GM20431 (cell line): ENCODE measurements at regions not wholly inside any gene's neighbourhood (a gene's known extent, or its start where the extent isn't known, plus 50 kb on each side); places are given as distances from the start of the nearest gene placed in this dataset.
"Not testable (repeated sequence)": the region's sequence is repeated elsewhere in the genome, so short reads cannot be mapped to it uniquely, and the experiment has no call there.

Experiments used
- in situ Hi-C: fragments of 300-500 bp; cut with MseI, MboI; formaldehyde crosslinking; loops from one replicate; pipeline ENCODE4 v1.15.0; 2020; ENCODE audit warnings: low sequenced_read_pairs; ENCODE audit not compliant: unreplicated experiment

DNA sequence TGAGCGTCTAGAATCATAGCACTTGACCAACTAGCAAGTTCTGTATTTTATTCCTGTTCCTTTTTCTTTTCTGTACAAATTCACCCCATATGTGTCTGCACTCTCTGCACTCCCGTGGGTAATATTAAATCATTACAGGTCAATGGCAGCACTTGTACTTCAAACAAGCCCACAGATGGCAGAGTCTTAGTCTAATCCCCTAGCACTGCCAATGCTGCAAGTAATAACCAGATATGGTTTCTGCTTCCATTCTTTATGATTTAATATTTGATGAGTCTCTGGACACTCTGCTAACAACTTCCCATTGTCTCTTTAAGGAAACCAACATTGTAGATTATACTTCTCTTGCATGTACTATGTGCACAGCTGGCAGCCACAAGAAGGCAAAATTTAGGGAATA, 343.8 kb upstream of the CHD1 start:
- in situ Hi-C loops: no loop called here

DNA sequence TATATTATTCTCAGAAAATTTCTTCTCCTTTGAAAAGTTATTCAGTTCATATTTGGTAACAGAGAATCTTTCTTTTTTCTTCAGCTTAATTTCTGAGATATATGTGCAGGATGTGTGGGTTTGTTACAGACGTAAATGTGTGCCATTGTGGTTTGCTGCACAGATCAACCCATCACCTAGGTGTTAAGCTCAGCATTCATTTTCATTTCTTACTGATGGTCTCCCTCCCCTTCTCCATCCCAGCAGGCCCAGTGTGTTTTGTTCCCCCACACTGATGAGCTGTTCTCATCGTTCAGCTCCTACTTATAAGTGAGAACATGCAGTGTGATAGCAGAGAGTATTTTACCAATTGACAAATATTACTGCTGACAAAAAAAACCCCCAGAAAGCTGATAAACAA, 330.0 kb upstream of the CHD1 start:
- in situ Hi-C loops: no loop called here

DNA sequence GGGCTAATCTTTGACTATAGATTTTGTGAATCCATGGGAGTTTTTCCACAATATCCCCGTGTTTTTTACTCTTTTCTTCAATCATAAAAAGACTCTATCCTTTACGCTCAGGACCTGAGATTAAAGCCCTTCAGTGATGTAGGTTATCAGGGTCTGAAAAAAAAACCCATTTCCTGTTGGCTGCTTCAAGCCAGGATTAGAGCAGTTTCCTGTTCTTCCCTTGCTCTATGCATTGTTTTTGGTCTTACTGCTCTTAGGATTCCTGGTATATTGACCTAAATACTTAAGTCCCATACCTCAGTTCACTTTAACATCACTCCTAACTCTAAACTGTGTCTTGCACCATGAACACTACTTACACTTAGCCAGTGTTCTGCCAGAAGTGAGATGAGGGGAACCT, 319.3 kb upstream of the CHD1 start:
- in situ Hi-C loops: no loop called here

DNA sequence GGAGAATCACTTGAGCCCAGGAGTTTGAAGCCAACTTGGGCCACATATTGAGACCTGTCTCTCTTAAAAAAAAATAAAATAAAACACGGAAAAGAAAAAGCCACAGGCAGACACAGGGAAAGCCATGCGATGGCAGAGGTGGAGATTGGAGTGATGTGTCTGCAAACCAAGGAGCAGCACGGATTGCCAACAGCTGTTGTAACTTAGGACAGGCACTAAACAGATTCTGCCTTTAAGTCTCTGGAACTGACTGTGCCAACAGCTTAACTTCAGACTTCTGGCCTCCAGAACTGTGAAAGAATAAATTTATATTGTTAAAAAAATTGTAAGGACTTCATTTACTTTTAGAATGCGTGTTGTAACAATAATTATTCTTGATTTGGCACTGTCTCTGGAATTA, 318.5 kb upstream of the CHD1 start:
- in situ Hi-C loops: no loop called here

DNA sequence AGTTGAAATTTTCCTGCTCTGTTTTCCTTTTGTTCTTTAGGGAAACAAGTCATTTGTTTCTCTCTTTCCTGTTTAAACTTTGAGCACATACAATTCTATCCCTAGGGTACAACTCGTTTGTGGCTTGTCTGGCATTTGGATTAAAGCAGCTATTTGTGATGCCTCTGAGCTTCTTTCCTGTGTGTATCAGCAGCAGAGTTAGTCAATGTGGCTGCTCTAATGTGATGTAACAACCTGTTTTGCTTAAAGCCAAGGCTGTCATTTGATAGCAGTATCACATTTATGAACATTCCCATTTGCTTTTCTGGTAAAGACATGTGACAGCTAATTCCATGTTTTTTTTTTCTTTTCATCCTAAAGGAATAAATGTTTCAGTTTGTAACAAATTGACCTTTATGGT, 314.3 kb upstream of the CHD1 start:
- in situ Hi-C loops: no loop called here

DNA sequence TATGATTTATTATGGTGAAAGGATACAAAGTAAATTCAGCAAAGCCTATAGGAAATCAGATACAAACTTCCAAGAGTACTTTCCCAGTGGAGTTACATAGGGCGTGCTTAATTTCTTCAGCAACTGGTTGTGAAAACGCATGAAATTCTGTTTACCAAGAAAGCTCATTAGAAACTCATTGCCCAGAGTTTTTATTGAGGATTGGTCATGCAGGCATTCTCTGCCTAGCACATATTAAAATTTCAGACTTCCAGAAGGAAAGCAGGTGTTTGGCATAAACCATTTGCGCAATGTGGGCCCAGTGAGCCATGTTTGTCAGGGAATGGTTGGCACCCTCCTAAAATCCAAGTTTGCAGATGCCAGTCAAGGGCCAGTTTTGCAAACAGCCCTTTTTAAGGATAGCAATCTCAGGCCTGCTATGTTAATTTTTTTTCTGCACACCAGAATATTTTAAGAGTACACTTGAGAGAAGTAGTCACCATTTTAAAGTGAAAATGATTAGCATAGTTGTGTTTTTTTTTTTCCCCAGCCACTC, 311.1 kb upstream of the CHD1 start:
- in situ Hi-C loops: no loop called here

DNA sequence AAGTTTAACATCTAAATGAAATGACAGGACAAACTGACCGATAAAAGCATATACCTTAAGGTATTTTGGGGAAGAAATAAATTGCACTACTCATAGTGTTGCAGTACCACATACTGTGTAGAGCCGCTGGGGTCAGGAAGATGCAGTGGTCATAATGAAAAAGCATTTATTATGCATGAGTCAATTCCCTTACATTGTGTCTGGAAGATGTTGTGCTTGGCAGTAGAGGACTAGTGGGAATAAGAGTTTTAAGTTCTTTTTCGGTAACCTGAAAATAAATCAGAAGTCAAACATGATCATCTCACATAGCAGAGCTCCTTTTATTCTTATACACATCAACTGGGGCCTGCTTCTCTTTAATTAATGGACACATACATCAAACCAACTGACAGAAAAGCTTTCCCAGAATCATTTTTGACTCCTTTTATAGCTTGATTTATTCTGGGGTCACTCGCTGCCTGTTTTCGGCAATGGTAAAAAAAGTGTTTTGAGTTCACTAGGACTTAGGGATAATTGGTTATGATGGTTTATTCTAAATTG, 262.5 kb upstream of the CHD1 start:
- in situ Hi-C loops: no loop called here

DNA sequence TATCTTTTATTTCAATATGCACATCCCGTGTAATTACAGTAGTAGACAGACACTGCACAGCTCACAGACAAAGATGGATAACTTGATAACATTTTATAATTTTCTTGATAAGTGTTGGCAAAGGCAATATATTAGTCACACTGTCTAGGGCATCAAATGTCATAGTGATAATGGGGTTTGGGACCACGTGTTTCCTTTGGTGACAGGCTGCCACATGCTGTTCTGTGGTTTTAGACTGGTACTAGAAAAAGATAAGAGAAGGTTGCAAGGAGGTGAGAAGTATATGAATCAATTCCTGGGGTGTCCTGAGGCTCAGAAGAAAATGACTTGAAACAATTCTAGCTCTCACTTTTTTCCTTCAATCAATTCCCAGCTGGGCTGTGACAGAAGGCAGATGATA, 258.8 kb upstream of the CHD1 start:
- in situ Hi-C loops: no loop called here

DNA sequence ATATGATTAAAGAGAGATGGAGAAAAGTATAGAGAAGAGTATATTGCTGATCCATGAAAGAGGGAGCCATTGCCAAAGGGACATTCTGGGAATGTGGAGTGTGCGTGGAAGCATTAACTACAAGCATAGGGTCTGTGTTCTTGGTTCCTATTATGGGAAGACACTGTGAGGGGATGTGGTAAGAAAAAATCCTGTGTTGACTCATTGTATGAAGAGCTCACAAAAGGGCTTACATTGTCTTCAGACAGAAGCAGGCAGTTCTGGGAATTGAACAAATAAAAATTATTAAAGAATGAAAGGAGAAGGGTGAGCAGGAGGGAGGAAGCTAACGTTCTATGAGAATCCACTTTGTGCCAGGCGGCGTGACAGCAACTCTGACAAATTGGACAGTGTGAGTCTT, 250.4 kb upstream of the CHD1 start:
- in situ Hi-C loops: no loop called here

DNA sequence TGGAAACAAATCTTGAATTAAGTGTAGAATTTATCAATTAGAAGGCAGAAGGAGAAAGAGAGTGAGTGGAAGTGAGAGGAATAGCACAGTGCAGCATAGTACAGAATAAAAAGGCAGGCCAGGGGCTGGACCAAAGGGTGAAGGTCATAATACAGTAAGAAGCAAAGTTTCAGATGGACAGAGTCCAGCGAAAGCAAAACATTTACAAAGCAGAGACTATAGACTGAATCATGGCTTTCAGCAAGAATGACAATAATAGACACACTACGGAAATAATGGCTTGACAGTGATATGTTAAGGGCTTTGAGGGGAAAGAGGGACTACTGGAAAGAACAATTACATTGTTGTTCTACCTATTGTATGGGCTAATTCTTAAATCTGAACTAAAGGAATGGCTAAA, 249.0 kb upstream of the CHD1 start:
- in situ Hi-C loops: no loop called here

DNA sequence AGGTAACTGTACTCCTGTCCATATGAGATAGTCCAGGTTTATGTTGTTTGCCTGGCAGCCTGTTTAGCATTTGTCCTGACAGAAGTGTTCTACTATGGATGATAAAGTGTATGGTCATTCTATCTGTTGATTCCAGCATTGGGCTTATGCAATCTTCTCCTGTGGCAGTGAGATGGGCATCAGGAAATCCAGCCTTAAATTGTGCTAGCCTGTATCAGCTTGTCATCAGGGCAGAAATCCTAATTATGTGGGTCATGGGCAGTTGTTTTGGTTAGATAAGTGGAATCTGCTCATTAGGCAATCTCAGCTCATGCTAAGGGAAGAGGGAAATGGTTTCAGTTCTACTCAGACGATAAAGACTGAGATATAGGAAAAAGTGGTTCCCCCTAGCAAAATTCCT, 247.4 kb upstream of the CHD1 start:
- in situ Hi-C loops: no loop called here

DNA sequence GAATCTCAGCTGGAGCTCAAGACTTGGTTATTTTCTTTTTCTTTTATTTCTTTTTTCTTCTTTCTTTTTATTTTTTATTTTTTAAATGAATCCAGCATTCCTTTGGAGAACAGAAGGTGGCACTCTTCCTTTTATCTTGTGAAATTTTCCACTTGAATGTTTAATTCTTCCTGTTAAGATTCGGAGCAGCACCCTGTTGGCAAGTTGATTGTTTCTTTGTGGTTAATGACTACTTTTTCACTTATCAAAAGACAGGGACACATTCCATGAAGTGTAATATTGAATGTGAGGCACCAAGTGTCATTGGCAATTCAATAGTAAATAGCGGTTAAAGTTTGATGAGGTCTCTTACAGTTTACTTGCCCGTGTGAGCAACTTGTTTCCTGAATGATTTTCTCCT, 240.5 kb upstream of the CHD1 start:
- in situ Hi-C loops: no loop called here

DNA sequence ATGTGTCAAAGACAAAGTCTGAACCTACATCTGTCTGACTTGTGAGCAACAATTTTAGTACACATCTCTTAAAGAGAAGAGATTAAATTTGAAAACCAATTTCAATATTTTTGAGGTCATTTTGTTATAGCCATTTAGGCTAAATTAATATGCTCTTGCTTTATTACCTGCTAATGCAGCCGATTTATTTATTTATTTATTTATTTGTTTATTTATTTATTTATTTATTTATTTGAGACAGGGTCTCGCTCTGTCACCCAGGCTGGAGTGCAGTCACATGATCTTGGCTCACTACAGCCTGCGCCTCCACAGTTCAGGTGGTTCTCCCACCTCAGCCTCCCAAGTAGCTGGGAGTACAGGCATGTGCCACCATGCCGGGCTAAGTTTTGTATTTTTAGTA, 232.7 kb upstream of the CHD1 start:
- in situ Hi-C loops: not testable (repeated sequence)

DNA sequence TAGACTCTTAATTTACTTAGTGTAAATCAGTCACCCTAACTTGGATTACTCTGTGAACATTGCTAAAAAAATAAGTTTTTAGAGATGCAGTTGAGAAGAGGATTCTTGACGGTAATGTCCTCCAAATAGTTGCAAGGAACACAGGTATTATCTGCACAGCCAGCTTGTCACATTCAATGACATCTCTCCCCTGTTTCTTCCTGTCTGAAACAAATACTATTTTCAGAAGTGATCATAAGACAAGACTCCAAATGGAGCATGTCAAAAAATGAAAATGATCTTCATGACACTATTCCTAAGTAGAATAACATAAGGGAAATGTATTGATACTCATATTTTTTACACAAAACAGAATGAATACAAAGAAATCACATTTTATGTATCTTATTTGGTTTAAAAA, 227.9 kb upstream of the CHD1 start:
- in situ Hi-C loops: no loop called here

DNA sequence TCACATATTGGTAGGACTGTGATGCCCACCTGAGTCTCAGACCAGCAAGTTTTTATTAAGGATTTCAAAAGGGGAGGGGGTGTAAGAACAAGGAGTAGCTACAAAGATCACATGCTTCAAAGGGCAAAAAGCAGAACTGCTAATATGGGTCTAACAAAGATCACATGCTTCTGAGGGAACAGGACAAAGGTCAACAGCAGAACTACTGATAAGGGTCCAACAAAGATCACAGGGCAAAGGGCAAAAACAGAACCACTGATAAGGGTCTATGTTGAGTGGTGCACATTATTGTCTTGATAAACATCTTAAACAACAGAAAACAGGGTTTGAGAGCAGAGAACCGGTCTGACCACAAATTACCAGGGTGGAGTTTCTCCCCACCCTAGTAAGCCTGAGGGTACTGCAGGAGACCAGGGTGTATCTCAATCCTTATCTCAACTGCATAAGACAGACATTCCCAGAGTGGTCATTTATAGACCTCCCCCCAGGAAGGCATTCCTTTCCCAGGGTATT, 214.5 kb upstream of the CHD1 start:
- in situ Hi-C loops: not testable (repeated sequence)

DNA sequence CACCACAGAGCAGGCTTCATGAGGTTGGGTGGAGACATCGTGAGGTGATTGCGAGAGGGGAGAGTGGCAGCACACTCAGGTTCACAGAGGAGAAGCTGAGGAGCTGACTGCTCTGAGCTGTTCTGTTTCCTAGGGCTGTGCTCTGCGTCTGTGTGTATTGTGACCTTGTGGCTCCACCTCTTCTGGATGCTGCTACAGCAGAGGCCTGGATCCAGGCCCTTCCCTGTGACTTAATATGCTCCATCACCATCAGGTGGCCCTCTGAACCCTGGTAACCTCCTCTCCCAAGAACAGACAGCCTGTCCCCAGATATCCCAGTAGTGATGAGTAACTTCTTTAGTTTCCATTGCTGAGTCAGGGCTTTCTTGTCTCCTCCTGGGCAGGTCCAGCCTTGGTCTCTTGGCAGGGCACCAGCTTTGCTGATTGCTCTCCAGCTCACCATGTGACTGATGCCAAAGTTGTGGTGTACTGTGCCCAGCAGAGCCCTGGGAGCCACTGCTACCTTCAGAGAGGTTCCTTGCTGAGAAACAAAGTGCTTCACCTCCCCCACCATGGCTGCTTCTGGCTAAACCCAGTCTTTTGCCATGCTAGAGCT, 212.8 kb upstream of the CHD1 start:
- in situ Hi-C loops: no loop called here

DNA sequence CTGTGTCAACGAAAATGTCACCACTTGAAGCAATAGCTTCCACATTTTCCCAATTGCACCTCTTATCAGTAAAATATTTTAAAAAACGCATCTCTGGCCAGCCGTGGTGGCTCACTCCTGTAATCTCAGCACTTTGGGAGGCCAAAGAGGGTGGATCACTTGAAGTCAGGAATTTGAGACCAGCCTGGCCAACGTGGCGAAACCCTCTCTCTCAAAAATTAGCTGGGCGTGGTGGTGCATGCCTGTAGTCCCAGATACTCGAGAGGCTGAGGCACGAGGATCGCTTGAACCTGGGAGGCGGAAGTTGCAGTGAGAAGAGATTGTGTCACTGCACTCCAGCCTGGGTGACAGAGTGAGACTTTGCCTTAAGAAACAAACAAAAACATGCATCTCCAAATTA, 210.1 kb upstream of the CHD1 start:
- in situ Hi-C loops: no loop called here

DNA sequence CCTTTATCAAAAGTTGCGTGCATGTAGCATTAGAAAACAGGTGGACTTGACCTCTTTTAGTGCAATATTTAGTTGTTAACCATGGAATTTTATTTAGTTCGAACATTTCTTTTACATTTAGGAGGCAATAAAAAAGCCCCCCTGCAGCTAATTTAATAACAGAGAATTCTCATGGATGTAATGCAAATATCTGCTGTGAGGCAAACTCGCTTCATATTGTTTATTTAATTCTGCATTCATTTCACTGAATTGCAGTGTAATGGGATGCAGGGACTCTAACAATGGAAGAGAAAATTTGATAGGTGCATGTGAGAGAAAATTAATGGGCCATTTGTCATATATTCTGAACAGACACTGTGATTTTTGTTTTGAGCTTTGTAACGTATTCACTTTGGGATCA, 205.1 kb upstream of the CHD1 start:
- in situ Hi-C loops: no loop called here

DNA sequence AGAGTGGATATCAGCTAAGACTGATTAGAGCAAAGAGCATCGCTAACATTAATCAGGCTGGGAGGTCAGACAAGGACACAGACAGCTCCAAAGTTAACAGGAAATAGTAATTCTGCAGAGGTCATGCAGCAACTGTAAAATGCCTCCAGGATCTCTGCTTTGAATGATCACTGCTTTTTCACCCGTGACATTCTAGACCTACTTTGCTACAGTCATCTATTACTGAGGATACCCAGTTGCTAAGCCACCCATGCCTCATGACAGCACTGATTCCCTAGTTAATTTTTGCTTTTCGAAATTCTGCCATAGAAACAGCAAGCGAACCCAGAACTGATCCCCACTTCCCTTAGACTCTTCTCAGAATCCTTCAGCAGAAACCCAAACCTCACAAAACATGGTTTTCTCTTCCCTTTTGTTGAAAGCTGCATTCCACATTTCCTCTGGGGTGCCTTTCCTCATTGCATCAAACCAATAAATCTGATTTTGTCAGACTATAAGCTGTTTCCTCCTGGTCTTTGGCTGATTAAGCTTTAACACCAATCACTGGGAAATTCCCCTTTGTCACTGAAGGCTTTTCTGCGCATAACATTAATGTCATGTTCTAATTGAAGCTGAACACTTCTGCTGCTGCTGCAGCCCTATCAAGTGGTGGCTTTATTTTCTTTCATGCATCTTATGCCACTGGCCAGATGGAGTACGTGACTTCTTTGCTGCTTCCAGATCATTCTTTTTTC, 201.1 kb upstream of the CHD1 start:
- in situ Hi-C loops: no loop called here

DNA sequence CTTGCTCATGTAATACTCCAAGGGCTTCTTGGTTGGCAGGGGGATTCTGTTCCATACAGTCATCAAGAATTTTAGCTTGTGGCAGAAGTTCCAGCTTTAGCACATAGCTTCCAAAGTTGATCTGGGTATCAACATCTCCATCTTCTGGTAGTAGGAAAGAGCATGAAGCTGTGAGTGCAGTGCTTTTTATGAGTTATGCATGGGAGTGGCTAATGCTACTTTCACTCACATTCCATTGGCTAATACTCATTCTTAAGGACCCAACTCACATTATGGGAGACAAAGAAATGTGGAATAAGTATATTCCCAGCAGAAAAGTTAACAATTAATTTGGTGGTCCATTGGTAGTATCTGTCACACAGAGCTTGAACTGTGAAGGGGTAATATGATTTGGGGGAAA, 194.2 kb upstream of the CHD1 start:
- in situ Hi-C loops: no loop called here

DNA sequence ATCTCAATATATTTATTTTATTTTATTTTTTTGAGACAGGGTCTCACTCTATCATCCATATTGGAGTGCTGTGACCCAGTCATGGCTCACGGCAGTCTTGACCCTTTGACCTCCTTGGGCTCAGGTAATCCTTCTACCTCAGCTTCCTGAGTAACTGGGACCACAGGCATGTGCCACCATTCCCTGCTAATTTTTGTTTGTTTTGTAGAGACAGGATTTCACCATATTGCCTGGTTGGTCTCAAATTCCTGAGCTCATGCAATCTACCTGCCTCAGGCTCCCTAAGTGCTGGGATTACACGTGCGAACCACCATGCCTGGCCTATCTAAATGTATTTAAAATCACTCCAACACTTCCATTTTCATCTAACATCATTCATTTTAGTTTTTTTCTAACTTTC, 190.5 kb upstream of the CHD1 start:
- in situ Hi-C loops: no loop called here

DNA sequence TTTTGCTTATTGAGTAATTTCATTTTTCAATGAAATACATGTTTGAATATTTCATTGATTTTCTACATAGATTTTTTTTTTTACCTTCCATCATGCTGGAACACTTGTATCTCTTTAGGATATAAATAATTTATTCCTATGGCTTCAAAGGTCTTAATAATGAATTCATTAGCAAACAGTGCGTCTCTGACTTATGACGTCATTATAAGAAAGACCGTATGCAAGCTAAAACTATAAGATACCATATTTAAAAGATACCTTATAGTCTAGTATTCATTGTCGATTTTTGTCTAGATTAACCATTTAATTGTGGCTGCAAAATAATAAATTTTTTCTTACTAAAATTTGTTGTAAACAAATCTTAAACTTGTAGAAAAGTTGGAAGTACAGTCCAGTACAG, 187.7 kb upstream of the CHD1 start:
- in situ Hi-C loops: no loop called here
